ENCODE measurements at regions not wholly inside any gene's neighbourhood (a gene's known extent, or its start where the extent isn't known, plus 50 kb on each side); places are given as distances from the start of the nearest gene placed in this dataset.

GRCh38 chr6:130274007-130274406, 51.3 kb upstream of the SAMD3 start:
- H3K4me3 Mint-ChIP-seq, result no peak overlapping the region
- no peak overlapping the region for H3K27ac Mint-ChIP-seq
- H3K4me1 Mint-ChIP-seq, result no peaks in the 10 kb centered on the region
- H3K36me3 Mint-ChIP-seq, result peaks cover 68% of the 10 kb centered on the region
- no peaks in the 10 kb centered on the region for H3K27me3 Mint-ChIP-seq (ENCODE audit: low read depth)
- ATAC-seq (no peak), DNase-seq (ENCODE audit: low spot score) (no peak)
- POLR2A ChIA-PET, result no interaction called here
- TF ChIP-seq HMGA2 (CRISPR knock-in tag; IDR thresholded peaks at IDR 0.05), result no peak
- no peak for TF ChIP-seq AR (CRISPR knock-in tag; IDR thresholded peaks at IDR 0.05)
- no peak for TF ChIP-seq NFYB (CRISPR knock-in tag; conservative IDR thresholded peaks at IDR 0.05; ENCODE audit: low read depth)
- no peak for TF ChIP-seq ZNF317 (CRISPR knock-in tag; IDR thresholded peaks at IDR 0.05; ENCODE audit: borderline replicate concordance, low read depth)
- no peak for TF ChIP-seq ELF4 (CRISPR knock-in tag; IDR thresholded peaks at IDR 0.05; ENCODE audit: low read depth)
- TF ChIP-seq FOXK1 (CRISPR knock-in tag; IDR thresholded peaks at IDR 0.05), result no peak
- no peak for TF ChIP-seq USF1 (CRISPR knock-in tag; IDR thresholded peaks at IDR 0.05)
- no peak for TF ChIP-seq MYBL2 (CRISPR knock-in tag; IDR thresholded peaks at IDR 0.05)
- TF ChIP-seq RELA (CRISPR knock-in tag; IDR thresholded peaks at IDR 0.05; ENCODE audit: borderline replicate concordance), result no peak
- TF ChIP-seq ARID4B (CRISPR knock-in tag; IDR thresholded peaks at IDR 0.05; ENCODE audit: borderline replicate concordance), result no peak
- CTCF ChIA-PET, result no interaction called here
- H3K9me3 Mint-ChIP-seq, result peaks cover 73% of the 10 kb centered on the region

All from WTC11 (cell line).